ENCODE measurements at regions not wholly inside any gene's neighbourhood (a gene's known extent, or its start where the extent isn't known, plus 50 kb on each side); places are given as distances from the start of the nearest gene placed in this dataset.

GRCh38 chr2:52387937-52388590 lies 1356.1 kb upstream of the NRXN1 start:
- TF ChIP-seq EZH2 (IDR thresholded peaks at IDR 0.05; ENCODE audit: borderline replicate concordance, low read depth, low read length, poor library complexity, severe bottlenecking): no peak
- TF ChIP-seq CTCF (conservative IDR thresholded peaks at IDR 0.05; ENCODE audit: low read depth, low read length): no peak
